ENCODE measurements at regions not wholly inside any gene's neighbourhood (a gene's known extent, or its start where the extent isn't known, plus 50 kb on each side); places are given as distances from the start of the nearest gene placed in this dataset.

GRCh38 chr5:167750586-167750985, 540.9 kb upstream of the WWC1 start:
- POLR2A ChIA-PET, result interaction anchor here (0.5 kb wide), 1 partner anchor 183 kb away, joined by 4 read pairs; no protein-coding TSS in a partner anchor
- H3K9me3 Mint-ChIP-seq, result no peaks in the 10 kb centered on the region
- ATAC-seq, result no peak
- H3K27me3 Mint-ChIP-seq (ENCODE audit: low read depth), result no peaks in the 10 kb centered on the region
- H3K36me3 Mint-ChIP-seq, result no peaks in the 10 kb centered on the region
- H3K27ac Mint-ChIP-seq, result no peak overlapping the region
- TF ChIP-seq ELF4 (CRISPR knock-in tag; IDR thresholded peaks at IDR 0.05; ENCODE audit: low read depth) (no peak), HMGA2 (CRISPR knock-in tag; IDR thresholded peaks at IDR 0.05) (no peak), ZNF121 (CRISPR knock-in tag; IDR thresholded peaks at IDR 0.05) (no peak), NR2C2 (CRISPR knock-in tag; IDR thresholded peaks at IDR 0.05) (no peak), GRHL2 (CRISPR knock-in tag; IDR thresholded peaks at IDR 0.05; ENCODE audit: insufficient replicate concordance, severe bottlenecking) (no peak)
- peaks cover 9% of the 10 kb centered on the region for H3K4me1 Mint-ChIP-seq
- CTCF ChIA-PET, result no interaction called here
- H3K4me3 Mint-ChIP-seq, result no peak overlapping the region
- DNase-seq (ENCODE audit: low spot score), result no peak

DNA sequence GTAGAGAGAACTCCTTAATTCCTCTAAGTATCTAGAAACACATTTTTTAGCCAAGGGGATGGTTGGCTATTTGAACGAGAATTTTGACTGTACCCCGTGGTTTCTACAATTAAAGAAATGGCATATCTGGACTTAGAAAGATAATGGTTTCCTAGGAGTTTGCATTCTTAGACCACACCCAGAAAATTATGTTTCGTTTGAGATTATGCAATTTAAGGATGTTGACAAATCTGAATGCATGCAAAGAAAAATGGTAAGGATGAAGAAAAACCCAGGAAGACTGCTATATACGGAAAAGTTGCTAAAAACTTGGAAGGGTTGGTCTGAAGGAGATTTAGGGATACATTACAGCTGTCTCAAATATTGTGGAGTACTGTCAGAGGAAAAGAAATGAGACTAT, 538.5 kb upstream of the WWC1 start:
- POLR2A ChIA-PET, result no interaction called here
- ATAC-seq (no peak), DNase-seq (ENCODE audit: low spot score) (no peak)
- Mint-ChIP-seq H3K27ac (no peak overlapping the region), H3K36me3 (no peaks in the 10 kb centered on the region), H3K4me3 (no peak overlapping the region), H3K27me3 (ENCODE audit: low read depth) (no peaks in the 10 kb centered on the region), H3K4me1 (peaks cover 9% of the 10 kb centered on the region), H3K9me3 (no peaks in the 10 kb centered on the region)
- TF ChIP-seq ZNF671 (CRISPR knock-in tag; IDR thresholded peaks at IDR 0.05) (no peak), ZBTB43 (CRISPR knock-in tag; IDR thresholded peaks at IDR 0.05) (no peak), CREB1 (CRISPR knock-in tag; IDR thresholded peaks at IDR 0.05) (no peak), MLX (CRISPR knock-in tag; IDR thresholded peaks at IDR 0.05) (no peak)
- TF ChIP-seq, protein P1, sequence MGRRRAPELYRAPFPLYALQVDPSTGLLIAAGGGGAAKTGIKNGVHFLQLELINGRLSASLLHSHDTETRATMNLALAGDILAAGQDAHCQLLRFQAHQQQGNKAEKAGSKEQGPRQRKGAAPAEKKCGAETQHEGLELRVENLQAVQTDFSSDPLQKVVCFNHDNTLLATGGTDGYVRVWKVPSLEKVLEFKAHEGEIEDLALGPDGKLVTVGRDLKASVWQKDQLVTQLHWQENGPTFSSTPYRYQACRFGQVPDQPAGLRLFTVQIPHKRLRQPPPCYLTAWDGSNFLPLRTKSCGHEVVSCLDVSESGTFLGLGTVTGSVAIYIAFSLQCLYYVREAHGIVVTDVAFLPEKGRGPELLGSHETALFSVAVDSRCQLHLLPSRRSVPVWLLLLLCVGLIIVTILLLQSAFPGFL (CRISPR knock-in tag; IDR thresholded peaks at IDR 0.05; ENCODE audit: borderline replicate concordance), result no peak
- CTCF ChIA-PET, result no interaction called here

DNA sequence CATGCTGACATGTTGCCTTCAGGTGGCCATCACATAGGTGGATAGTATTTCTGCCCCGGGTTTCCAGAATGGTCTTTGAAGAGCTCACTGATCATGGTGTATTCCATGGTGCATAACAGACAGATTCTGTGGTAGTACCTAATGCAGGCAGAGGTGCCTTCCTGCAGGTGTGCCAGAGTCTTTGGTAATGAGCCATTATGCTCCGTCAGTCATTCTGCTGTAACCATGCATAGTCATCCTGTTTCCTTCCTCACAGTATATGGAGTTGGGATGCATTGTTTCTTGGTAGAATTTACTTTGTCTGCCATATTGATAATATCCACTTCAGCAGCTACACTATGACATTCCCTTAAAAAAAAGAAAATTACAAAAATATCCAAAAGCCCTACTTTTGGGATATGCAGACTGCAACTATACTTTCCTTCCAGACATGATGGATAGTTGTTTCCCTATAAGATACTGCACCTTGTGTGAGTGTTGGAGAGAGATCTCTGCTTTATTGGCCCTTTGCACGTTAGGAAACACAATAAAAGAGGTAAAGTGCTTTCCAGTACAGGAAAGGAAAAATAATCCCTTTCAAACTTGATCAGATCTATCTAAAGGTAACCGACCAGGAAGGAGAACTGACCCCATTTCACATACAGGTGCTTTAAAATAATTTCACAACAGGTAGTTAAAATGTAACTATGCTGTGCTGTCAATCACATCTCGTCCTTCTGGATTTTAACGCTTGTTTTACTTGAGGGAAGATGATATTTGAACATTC, 537.5 kb upstream of the WWC1 start:
- H3K9me3 Mint-ChIP-seq, result no peaks in the 10 kb centered on the region
- DNase-seq (ENCODE audit: low spot score), result no peak
- H3K27ac Mint-ChIP-seq, result no peak overlapping the region
- no peaks in the 10 kb centered on the region for H3K27me3 Mint-ChIP-seq (ENCODE audit: low read depth)
- ChIA-PET CTCF (no interaction called here), POLR2A (no interaction called here)
- no peak overlapping the region for H3K4me3 Mint-ChIP-seq
- no peaks in the 10 kb centered on the region for H3K36me3 Mint-ChIP-seq
- peaks cover 9% of the 10 kb centered on the region for H3K4me1 Mint-ChIP-seq
- no peak for ATAC-seq
- TF ChIP-seq PRRX2 (CRISPR knock-in tag; IDR thresholded peaks at IDR 0.05), result no peak
- TF ChIP-seq, protein P1 (CRISPR knock-in tag; IDR thresholded peaks at IDR 0.05; ENCODE audit: borderline replicate concordance), result no peak
- no peak for TF ChIP-seq NFYB (CRISPR knock-in tag; conservative IDR thresholded peaks at IDR 0.05; ENCODE audit: low read depth)
- TF ChIP-seq, protein P2, sequence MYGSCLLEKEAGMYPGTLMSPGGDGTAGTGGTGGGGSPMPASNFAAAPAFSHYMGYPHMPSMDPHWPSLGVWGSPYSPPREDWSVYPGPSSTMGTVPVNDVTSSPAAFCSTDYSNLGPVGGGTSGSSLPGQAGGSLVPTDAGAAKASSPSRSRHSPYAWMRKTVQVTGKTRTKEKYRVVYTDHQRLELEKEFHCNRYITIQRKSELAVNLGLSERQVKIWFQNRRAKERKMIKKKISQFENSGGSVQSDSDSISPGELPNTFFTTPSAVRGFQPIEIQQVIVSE (CRISPR knock-in tag; IDR thresholded peaks at IDR 0.05; ENCODE audit: borderline replicate concordance), result no peak
- TF ChIP-seq, protein P3, sequence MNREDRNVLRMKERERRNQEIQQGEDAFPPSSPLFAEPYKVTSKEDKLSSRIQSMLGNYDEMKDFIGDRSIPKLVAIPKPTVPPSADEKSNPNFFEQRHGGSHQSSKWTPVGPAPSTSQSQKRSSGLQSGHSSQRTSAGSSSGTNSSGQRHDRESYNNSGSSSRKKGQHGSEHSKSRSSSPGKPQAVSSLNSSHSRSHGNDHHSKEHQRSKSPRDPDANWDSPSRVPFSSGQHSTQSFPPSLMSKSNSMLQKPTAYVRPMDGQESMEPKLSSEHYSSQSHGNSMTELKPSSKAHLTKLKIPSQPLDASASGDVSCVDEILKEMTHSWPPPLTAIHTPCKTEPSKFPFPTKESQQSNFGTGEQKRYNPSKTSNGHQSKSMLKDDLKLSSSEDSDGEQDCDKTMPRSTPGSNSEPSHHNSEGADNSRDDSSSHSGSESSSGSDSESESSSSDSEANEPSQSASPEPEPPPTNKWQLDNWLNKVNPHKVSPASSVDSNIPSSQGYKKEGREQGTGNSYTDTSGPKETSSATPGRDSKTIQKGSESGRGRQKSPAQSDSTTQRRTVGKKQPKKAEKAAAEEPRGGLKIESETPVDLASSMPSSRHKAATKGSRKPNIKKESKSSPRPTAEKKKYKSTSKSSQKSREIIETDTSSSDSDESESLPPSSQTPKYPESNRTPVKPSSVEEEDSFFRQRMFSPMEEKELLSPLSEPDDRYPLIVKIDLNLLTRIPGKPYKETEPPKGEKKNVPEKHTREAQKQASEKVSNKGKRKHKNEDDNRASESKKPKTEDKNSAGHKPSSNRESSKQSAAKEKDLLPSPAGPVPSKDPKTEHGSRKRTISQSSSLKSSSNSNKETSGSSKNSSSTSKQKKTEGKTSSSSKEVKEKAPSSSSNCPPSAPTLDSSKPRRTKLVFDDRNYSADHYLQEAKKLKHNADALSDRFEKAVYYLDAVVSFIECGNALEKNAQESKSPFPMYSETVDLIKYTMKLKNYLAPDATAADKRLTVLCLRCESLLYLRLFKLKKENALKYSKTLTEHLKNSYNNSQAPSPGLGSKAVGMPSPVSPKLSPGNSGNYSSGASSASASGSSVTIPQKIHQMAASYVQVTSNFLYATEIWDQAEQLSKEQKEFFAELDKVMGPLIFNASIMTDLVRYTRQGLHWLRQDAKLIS (CRISPR knock-in tag; IDR thresholded peaks at IDR 0.05; ENCODE audit: borderline replicate concordance), result no peak
- TF ChIP-seq EMX1 (CRISPR knock-in tag; IDR thresholded peaks at IDR 0.05), result no peak
- TF ChIP-seq FOXP1 (CRISPR knock-in tag; IDR thresholded peaks at IDR 0.05; ENCODE audit: borderline replicate concordance), result no peak
- no peak for TF ChIP-seq NR2C2 (CRISPR knock-in tag; IDR thresholded peaks at IDR 0.05)
- TF ChIP-seq ZBTB21 (CRISPR knock-in tag; IDR thresholded peaks at IDR 0.05; ENCODE audit: borderline replicate concordance), result no peak
- TF ChIP-seq ATF1 (CRISPR knock-in tag; IDR thresholded peaks at IDR 0.05), result no peak
- no peak for TF ChIP-seq IRF1 (CRISPR knock-in tag; IDR thresholded peaks at IDR 0.05)
- no peak for TF ChIP-seq NFE2L1 (CRISPR knock-in tag; IDR thresholded peaks at IDR 0.05)
